K562 (cell line): ENCODE measurements at regions not wholly inside any gene's neighbourhood (a gene's known extent, or its start where the extent isn't known, plus 50 kb on each side); places are given as distances from the start of the nearest gene placed in this dataset.

Source experiments
- GABPA ChIP-seq: fragments of 200-800 bp; sonication (Bioruptor generic); conservative IDR thresholded peaks from 2 replicates; pipeline ENCODE4 v1.6.1; 2016; ENCODE audit warnings: low read depth, missing genetic modification characterization, missing compliant biosample characterization
- MGA ChIP-seq: fragments of 450-650 bp; IDR thresholded peaks from 2 replicates; pipeline ENCODE4 v1.6.1; 2016; ENCODE audit warnings: mild to moderate bottlenecking, moderate library complexity
- NR4A1 ChIP-seq, 2 experiments: fragments of 250-450 bp in 1 of 2; fragments of 450-650 bp in 1 of 2; sonication (Bioruptor Pico) in 1 of 2; IDR thresholded peaks; 2 replicates each; pipeline versions ENCODE4 v1.4.0 to v1.6.1; 2016 to 2020; ENCODE audit warnings: mild to moderate bottlenecking in 2 of 2, missing compliant biosample characterization in 1 of 2, missing genetic modification characterization in 1 of 2, moderate library complexity in 1 of 2
- PPARD ChIP-seq: fragments of 250-450 bp; sonication (Bioruptor Pico); IDR thresholded peaks from 2 replicates; pipeline ENCODE4 v1.8.0; 2022; ENCODE audit warnings: inconsistent platforms, mild to moderate bottlenecking, moderate library complexity
- ZBTB40 ChIP-seq, 2 experiments: fragments of 450-650 bp in 1 of 2; sonication (generic) in 1 of 2; formaldehyde crosslinking in 1 of 2; IDR thresholded peaks; 2 replicates each; pipeline versions ENCODE4 v1.7.1 to v1.9.0; 2016 to 2022; ENCODE audit warnings: inconsistent platforms in 1 of 2, mild to moderate bottlenecking in 1 of 2, missing genetic modification reagents in 1 of 2

- TF ChIP-seq GABPA (tag) (no peak), NR4A1 (CRISPR knock-in tag; IDR thresholded peaks at IDR 0.05) (no peak), NR4A1 (tag; IDR thresholded peaks at IDR 0.05) (no peak), ZBTB40 (IDR thresholded peaks at IDR 0.05) (no peak), ZBTB40 (CRISPR knock-in tag; IDR thresholded peaks at IDR 0.05) (no peak), PPARD (no peak), MGA (no peak)
These were observed 200.4 kb downstream of the MN1 start (continued) for GRCh38 chr22:27601195-27601594.
